SKM-1 treated with dmso at 0.1 percent for 144 hours (cell line): ENCODE measurements at regions not wholly inside any gene's neighbourhood (a gene's known extent, or its start where the extent isn't known, plus 50 kb on each side); places are given as distances from the start of the nearest gene placed in this dataset.
"Not testable (repeated sequence)": the region's sequence is repeated elsewhere in the genome, so short reads cannot be mapped to it uniquely, and the experiment has no call there.

Experiments
- DNase-seq: peaks from one replicate; lab custom pipeline; 2025; ENCODE audit not compliant: unreplicated experiment; lab: John Stamatoyannopoulos, UW

- no peak for DNase-seq
These were observed 306.2 kb upstream of the DIO3 start for GRCh38 chr14:101254805-101255764.

GRCh38 chr14:101255765-101256125, 305.6 kb upstream of the DIO3 start:
- no peak for DNase-seq

DNA sequence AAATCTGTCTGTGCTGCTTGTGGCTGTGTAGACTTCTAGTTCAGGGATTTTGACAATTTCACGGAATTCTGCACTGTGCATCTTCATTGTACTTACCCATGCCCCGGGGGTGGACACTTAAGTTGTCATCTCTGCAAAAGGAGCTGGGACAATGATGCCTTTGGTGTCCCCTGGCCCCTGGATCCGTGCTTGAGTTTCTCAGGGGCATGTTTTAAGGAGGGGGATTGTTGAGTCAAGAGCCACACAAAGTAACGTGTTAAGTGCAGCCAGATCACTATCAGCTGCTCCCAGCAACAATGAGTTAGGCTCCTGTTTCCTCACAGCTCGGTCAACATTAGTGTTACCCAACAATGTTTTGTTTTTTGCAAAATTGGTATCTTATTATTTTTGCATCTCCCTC, 305.0 kb upstream of the DIO3 start:
- no peak for DNase-seq

DNA sequence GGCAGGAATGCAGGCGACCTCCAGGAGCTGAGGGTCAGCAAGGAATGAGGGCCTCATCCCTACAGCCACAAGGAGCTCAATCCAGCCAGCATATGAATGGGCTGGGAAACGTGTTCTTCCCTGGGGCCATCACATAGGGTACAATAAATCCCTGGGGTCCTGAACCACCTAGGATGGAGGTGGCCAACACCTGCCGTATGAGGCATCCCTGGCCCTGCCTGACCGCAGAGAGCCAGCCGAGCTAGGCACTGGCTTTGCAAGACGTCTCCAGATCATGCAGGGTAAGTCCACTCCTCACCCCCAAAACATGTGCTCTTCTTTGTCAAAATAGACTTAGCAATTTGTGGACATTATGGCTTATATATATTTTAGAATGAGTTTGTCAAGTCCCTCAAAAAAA, 303.7 kb upstream of the DIO3 start:
- no peak for DNase-seq

DNA sequence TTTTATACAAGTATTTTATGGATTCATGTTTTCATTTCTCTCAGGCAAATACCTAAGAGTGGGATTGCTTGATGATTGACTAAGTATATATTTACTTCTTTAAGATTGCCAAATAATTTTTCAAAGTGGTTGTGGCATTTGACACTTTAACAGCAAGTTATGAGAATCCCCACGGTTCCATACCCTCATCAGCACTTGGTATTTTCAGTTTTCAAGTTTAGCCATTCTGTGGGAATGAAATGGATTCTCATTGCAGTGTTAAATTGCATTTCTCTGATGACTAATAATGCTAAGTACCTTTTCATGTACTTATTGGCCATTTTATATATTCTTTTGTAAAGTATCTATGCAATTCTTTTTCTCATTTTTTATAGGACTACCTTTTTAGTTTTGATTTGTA, 301.5 kb upstream of the DIO3 start:
- DNase-seq, result no peak

GRCh38 chr14:101266441-101266840, 294.9 kb upstream of the DIO3 start:
- DNase-seq, result not testable (repeated sequence)

- no peak for DNase-seq
These were observed 288.2 kb upstream of the DIO3 start for GRCh38 chr14:101273091-101273490.

GRCh38 chr14:101276309-101277091, 284.8 kb upstream of the DIO3 start:
- no peak for DNase-seq

GRCh38 chr14:101282418-101282817, 278.9 kb upstream of the DIO3 start:
- no peak for DNase-seq

DNA sequence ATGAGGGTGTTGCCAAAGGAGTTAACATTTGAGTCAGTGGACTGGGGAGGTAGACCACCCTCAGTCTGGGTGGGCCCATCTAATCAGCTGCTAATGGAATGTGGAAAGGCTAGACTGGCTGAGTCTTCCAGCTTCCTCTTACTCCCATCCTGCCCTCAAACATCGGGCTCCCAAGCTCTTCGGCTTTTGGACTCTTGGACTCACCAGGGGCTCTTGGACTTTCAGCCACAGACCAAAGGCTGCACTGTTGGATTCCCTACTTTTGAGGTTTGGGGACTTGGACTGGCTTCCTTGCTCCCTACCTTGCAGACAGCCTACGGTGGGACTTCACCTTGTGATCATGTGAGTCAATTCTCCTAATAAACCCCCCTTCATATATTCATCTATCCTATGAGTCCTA, 276.6 kb upstream of the DIO3 start:
- no peak for DNase-seq

DNA sequence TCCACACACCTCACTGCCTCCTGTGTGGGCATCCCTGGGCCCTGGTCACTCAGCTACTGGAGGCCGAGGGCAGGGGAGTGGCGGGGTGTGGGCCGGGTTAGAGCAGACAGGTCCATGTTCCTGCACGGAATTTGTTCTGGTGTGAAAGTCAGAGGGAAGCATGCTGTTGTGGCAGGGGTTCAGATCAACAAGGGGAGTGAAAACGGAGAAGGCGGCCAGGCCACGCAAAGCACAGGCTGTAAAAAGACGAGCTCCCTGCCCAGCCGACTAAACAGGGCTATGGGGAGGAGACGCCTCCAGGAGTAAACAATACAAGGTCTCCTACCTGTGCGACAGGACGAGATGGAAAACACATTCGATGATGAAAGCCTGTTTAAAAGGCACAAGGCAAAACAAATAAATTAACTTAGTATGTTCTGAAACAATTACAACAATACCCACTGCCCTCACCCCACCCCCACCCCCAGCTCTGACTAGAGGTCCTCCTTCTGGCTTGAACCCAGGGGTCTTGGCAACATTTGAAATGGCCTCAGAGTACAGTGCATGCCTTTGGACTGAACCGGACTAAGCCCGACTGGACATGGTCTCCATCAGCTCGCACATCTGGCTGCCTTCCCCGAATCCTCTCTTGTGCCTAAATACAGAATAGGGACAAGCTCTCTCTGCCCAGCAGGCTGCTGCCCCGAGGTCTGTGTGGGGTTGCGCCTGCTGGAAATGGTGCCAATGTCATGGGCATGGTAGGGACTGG, 274.9 kb upstream of the DIO3 start:
- DNase-seq, result no peak

GRCh38 chr14:101288436-101289229, 272.7 kb upstream of the DIO3 start:
- DNase-seq, result no peak

DNA sequence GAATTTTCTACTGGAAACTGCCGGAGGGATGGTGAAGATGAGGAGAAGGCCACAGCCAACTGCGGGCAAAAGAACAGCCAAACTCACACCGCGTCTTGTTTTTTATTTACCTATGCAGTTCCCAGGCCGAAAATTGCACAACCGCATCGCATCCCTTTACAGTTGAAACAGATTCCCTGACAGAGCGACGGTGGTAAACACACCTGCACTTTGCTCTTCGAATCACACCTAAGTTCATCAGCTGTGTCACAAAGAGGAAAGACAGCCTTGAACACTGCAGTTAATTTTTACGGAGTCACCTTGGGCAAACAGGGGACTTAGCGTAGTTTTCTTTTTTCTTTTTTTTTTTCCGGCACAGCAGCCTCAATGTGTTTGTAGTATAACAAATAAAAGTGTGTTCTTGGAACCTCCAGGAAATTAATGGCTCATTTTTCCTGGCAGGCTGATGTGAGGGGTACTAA, 272.0 kb upstream of the DIO3 start:
- DNase-seq, result no peak

DNA sequence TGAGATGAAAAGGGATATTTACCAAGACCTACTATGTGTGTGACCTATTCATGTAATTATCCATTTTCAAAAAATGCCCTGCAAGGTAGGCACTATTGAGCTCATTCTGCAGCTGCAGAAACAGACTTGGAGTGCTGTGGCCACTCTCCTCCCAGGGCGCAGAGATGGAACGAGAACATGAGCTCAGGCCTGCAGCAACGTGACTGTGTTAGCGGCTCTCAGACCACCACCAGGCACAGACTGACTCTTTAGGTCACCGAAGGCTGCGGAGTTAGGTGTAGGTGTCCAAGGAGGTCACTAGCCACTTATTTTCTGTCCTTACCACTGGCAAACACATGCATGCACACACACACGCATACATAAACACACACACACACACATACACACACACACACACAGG, 271.4 kb upstream of the DIO3 start:
- no peak for DNase-seq

DNA sequence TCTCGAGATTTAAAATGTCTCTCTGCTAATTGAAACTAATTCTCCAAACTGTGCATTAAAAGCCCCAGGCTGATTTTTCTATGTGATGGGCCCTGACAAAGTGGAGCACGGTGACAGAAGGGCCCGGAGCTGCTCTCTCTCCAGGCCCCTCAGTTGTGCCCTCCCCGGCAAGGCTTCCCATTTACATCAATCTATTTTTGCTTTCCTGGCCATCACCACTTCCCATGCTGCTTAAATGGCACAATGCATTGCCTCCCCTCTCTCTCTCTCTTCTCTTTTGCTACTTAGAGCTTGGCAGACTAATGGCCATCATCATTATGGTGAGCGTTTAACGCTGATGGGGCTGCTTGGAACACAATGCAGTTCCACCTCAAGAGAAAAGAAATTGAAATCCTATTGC, 270.7 kb upstream of the DIO3 start:
- no peak for DNase-seq

DNA sequence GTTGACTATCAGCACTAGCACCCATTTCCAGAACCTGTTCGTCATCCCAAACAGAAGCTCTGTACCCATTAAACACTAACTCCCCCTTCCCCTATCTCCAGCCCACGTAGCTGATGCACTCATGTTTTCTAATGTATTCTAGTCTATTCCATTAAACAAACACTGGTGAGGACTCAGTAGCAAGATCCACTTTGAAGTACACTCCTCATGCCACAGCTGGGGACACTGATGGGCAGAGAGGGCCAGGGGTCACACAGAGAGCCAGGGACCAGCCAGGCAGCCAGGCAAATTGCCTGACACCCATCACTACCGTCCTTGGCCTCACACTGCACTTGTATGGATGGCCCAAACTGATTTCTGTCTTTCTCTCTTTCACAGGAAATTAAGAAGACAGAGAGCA, 269.9 kb upstream of the DIO3 start:
- no peak for DNase-seq

- no peak for DNase-seq
These were observed 268.8 kb upstream of the DIO3 start for GRCh38 chr14:101292448-101292847.

DNA sequence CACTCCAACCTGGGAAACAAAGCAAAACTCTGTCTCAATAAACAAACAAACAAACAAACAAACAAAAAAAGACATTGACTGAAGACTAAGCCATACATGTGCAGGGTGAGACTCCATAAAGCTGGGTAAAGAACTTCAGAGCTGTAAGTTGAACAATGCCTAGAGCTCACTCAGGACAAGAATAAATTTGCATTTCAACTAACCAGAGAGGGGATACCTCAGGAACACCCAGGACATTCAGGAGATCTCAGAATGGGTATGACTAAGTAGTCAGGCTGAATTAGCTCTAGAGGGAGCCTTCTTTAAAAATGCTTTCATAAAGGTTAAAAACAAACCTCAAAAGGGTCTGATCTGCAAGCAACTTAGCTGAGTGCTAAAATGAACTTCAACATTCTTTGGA, 267.7 kb upstream of the DIO3 start:
- DNase-seq, result no peak

GRCh38 chr14:101294136-101294535, 267.2 kb upstream of the DIO3 start:
- DNase-seq, result no peak

GRCh38 chr14:101299781-101300180, 261.5 kb upstream of the DIO3 start:
- not testable (repeated sequence) for DNase-seq

DNA sequence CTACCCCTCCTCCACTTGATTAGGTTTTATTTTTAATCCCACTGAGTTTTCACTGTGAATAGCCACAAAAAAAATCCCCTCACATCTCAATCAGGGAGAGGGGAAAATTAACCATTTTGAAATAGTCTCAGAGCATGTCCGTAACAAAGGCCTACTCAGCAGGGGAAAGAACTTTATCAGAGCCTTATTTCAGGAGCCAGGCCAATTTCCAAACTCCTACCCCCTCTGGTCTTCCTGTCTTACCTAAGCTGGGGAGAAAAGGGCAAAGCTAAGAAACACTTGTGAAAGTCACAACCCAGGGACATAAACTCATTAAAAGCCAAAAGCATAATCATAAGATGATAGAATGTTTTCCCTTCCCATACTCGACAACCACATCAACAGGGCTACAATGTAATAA, 260.3 kb upstream of the DIO3 start:
- no peak for DNase-seq
